ENCODE measurements at regions not wholly inside any gene's neighbourhood (a gene's known extent, or its start where the extent isn't known, plus 50 kb on each side); places are given as distances from the start of the nearest gene placed in this dataset.

- TF ChIP-seq, protein P1, sequence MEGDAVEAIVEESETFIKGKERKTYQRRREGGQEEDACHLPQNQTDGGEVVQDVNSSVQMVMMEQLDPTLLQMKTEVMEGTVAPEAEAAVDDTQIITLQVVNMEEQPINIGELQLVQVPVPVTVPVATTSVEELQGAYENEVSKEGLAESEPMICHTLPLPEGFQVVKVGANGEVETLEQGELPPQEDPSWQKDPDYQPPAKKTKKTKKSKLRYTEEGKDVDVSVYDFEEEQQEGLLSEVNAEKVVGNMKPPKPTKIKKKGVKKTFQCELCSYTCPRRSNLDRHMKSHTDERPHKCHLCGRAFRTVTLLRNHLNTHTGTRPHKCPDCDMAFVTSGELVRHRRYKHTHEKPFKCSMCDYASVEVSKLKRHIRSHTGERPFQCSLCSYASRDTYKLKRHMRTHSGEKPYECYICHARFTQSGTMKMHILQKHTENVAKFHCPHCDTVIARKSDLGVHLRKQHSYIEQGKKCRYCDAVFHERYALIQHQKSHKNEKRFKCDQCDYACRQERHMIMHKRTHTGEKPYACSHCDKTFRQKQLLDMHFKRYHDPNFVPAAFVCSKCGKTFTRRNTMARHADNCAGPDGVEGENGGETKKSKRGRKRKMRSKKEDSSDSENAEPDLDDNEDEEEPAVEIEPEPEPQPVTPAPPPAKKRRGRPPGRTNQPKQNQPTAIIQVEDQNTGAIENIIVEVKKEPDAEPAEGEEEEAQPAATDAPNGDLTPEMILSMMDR (IDR thresholded peaks at IDR 0.05): no peak
- TF ChIP-seq POLR2A (IDR thresholded peaks at IDR 0.05): no peak
- TF ChIP-seq POLR2AphosphoS5 (IDR thresholded peaks at IDR 0.05): no peak
- no peak for TF ChIP-seq EP300 (IDR thresholded peaks at IDR 0.05)
Observed at GRCh38 chr4:184907216-184907615, 81.4 kb upstream of the ACSL1 start.
